Panc1 (cell line): ENCODE measurements at regions not wholly inside any gene's neighbourhood (a gene's known extent, or its start where the extent isn't known, plus 50 kb on each side); places are given as distances from the start of the nearest gene placed in this dataset.

Source experiments
- ATAC-seq: fragments of 200-7000 bp; cut with Tn5 transposase; 2 replicates; pipeline ENCODE4 v1.9.1; 2020; ENCODE audit warnings: mild to moderate bottlenecking, moderate library complexity
- BruUV-seq: library from RNA; stranded (reverse); fragments of 400-500 nt; replicated peaks from 2 replicates; lab custom pipeline; 2021; lab: Mats Ljungman, UMichigan
- CTCF ChIA-PET: fragments of 300-600 bp; sonication (Branson Sonifier 250); formaldehyde crosslinking; loops from one replicate; lab custom pipeline; 2022; ENCODE audit warnings: antibody characterized with exemption; lab: Charles Lee
- POLR2A ChIA-PET: fragments of 300-600 bp; sonication (Branson Sonifier 250); formaldehyde crosslinking; loops from one replicate; lab custom pipeline; 2022; ENCODE audit warnings: antibody characterized with exemption; lab: Charles Lee
- DNase-seq: peaks from one replicate; pipeline ENCODE4 v3.0.0-alpha.2; 2010; ENCODE audit warnings: low read depth, low spot score
- H3K27ac ChIP-seq: 2 replicates; pipeline ENCODE4 v1.5.1; 2011; ENCODE audit warnings: mild to moderate bottlenecking, low read length, inconsistent platforms
- H3K27me3 ChIP-seq: fragments of 200-500 bp; sonication (Bioruptor generic); 2 replicates; pipeline ENCODE4 v1.6.0; 2014; ENCODE audit warnings: low read length, inconsistent platforms; ENCODE audit not compliant: control insufficient read depth, insufficient read depth
- H3K36me3 ChIP-seq: fragments of 200-500 bp; sonication (Bioruptor generic); 2 replicates; pipeline ENCODE4 v1.5.1; 2014; ENCODE audit warnings: inconsistent platforms, mild to moderate bottlenecking, low read length, moderate library complexity; ENCODE audit not compliant: control insufficient read depth, insufficient read depth
- H3K4me1 ChIP-seq: 2 replicates; pipeline ENCODE4 v1.5.1; 2011; ENCODE audit warnings: inconsistent platforms, mild to moderate bottlenecking, low read length, moderate library complexity; ENCODE audit not compliant: control insufficient read depth, insufficient read depth
- H3K4me3 ChIP-seq, 2 experiments: 2 replicates each; pipeline ENCODE4 v1.5.1; 2011 to 2012; ENCODE audit warnings: low read depth in 2 of 2, low read length in 2 of 2, mild to moderate bottlenecking in 2 of 2, inconsistent platforms in 1 of 2, moderate library complexity in 1 of 2
- H3K9me3 ChIP-seq: fragments of 200-500 bp; sonication (Bioruptor generic); 2 replicates; pipeline ENCODE4 v1.5.1; 2014; ENCODE audit warnings: low read depth, mild to moderate bottlenecking, inconsistent platforms, low read length, moderate library complexity; ENCODE audit not compliant: control insufficient read depth, insufficient read depth
- POLR2AphosphoS5 ChIP-seq: IDR thresholded peaks from 2 replicates; pipeline ENCODE4 v1.6.1; 2012; ENCODE audit warnings: mild to moderate bottlenecking, low read depth, low read length, moderate library complexity
- SIN3A ChIP-seq: IDR thresholded peaks from 2 replicates; pipeline ENCODE4 v1.6.1; 2012; ENCODE audit warnings: low read depth, mild to moderate bottlenecking, low read length, moderate library complexity, borderline replicate concordance; ENCODE audit not compliant: insufficient read depth
- TCF7L2 ChIP-seq: IDR thresholded peaks from 2 replicates; pipeline ENCODE4 v1.6.1; 2011; ENCODE audit warnings: mild to moderate bottlenecking, low read depth, low read length, inconsistent platforms
- in situ Hi-C: cut with HindIII; loops from 2 replicates; pipeline ENCODE4 v1.10.0; 2016; ENCODE audit warnings: low sequenced_read_pairs, low pct_unique_long_range_greater_than_20kb
- intact Hi-C: fragments of 100-400 bp; cut with micrococcal nuclease; formaldehyde crosslinking; loops from one replicate; pipeline ENCODE4 v1.10.0; 2022; ENCODE audit not compliant: unreplicated experiment
- TF ChIP-seq, protein P1 (sequence below): fragments of 450-650 bp; IDR thresholded peaks from 2 replicates; pipeline ENCODE4 v1.5.1; 2017; ENCODE audit warnings: mild to moderate bottlenecking
- TF ChIP-seq, protein P2 (sequence below), 2 experiments: IDR thresholded peaks; 2 replicates each; pipeline ENCODE4 v1.6.1; 2011 to 2012; ENCODE audit warnings: low read depth in 2 of 2, control low read depth in 1 of 2, low read length in 1 of 2, mild to moderate bottlenecking in 1 of 2, moderate library complexity in 1 of 2; ENCODE audit not compliant: insufficient read depth in 1 of 2

DNA sequence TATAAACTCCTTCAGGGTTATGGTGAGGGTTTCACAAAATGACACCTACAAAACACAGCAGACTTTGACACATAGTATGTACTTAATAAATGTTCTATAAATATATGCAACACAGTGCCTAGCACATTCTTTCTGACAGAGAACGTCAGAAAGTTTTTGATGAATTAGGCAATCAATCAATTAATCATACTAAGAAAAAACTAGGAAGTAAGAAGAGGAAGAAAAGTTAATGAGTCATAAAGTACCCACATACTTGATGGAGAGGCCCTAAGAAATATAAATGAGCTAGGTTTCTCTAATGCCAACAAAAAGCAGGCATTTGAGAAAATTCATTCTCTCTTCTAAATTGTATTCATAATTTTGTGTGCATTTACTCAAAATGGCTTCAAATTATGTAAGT, 192.7 kb upstream of the VWC2 start:
- no peaks in the 10 kb centered on the region for H3K36me3 ChIP-seq
- no peaks in the 10 kb centered on the region for H3K27me3 ChIP-seq
- TF ChIP-seq, protein P1, sequence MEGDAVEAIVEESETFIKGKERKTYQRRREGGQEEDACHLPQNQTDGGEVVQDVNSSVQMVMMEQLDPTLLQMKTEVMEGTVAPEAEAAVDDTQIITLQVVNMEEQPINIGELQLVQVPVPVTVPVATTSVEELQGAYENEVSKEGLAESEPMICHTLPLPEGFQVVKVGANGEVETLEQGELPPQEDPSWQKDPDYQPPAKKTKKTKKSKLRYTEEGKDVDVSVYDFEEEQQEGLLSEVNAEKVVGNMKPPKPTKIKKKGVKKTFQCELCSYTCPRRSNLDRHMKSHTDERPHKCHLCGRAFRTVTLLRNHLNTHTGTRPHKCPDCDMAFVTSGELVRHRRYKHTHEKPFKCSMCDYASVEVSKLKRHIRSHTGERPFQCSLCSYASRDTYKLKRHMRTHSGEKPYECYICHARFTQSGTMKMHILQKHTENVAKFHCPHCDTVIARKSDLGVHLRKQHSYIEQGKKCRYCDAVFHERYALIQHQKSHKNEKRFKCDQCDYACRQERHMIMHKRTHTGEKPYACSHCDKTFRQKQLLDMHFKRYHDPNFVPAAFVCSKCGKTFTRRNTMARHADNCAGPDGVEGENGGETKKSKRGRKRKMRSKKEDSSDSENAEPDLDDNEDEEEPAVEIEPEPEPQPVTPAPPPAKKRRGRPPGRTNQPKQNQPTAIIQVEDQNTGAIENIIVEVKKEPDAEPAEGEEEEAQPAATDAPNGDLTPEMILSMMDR = no peak
- TF ChIP-seq SIN3A (no peak), POLR2AphosphoS5 (no peak), TCF7L2 (no peak)
- TF ChIP-seq, protein P2, sequence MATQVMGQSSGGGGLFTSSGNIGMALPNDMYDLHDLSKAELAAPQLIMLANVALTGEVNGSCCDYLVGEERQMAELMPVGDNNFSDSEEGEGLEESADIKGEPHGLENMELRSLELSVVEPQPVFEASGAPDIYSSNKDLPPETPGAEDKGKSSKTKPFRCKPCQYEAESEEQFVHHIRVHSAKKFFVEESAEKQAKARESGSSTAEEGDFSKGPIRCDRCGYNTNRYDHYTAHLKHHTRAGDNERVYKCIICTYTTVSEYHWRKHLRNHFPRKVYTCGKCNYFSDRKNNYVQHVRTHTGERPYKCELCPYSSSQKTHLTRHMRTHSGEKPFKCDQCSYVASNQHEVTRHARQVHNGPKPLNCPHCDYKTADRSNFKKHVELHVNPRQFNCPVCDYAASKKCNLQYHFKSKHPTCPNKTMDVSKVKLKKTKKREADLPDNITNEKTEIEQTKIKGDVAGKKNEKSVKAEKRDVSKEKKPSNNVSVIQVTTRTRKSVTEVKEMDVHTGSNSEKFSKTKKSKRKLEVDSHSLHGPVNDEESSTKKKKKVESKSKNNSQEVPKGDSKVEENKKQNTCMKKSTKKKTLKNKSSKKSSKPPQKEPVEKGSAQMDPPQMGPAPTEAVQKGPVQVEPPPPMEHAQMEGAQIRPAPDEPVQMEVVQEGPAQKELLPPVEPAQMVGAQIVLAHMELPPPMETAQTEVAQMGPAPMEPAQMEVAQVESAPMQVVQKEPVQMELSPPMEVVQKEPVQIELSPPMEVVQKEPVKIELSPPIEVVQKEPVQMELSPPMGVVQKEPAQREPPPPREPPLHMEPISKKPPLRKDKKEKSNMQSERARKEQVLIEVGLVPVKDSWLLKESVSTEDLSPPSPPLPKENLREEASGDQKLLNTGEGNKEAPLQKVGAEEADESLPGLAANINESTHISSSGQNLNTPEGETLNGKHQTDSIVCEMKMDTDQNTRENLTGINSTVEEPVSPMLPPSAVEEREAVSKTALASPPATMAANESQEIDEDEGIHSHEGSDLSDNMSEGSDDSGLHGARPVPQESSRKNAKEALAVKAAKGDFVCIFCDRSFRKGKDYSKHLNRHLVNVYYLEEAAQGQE (IDR thresholded peaks at IDR 0.05; ENCODE audit: insufficient read depth in 1 of 2, low read depth in 2 of 2, low read length in 1 of 2) = no peak
- DNase-seq (no peak), ATAC-seq (no peak)
- no TSS peak for BruUV-seq
- ChIA-PET CTCF (no interaction called here), POLR2A (no interaction called here)
- in situ Hi-C loops (no loop called here), intact Hi-C loops (no loop called here)
- H3K9me3 ChIP-seq = no peaks in the 10 kb centered on the region
- H3K27ac ChIP-seq = no peak overlapping the region
- H3K4me3 ChIP-seq = no peak overlapping the region
- H3K4me1 ChIP-seq = no peaks in the 10 kb centered on the region

DNA sequence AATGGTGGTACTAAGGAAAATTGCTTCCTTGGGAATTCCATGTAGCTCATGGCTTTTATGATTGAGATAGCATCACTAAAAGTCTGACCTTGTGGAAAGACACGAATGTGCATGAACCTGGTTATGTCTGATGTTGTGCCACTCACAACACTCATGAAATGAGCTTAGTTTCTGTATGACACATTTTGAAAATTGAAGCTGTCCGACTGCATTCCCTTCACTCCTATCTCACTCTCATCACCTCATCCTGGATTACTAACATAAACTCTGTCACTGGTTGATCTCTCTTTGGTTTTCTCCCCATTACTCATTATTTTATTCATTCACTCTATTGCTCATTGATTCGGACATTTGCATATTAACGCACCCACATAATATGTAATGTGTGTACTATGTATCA, 190.0 kb upstream of the VWC2 start:
- Histone ChIP-seq H3K36me3 (no peaks in the 10 kb centered on the region), H3K4me3 (no peak overlapping the region), H3K27ac (no peak overlapping the region), H3K4me1 (no peaks in the 10 kb centered on the region), H3K9me3 (no peaks in the 10 kb centered on the region), H3K27me3 (no peaks in the 10 kb centered on the region)
- TF ChIP-seq, protein P2 (IDR thresholded peaks at IDR 0.05; ENCODE audit: insufficient read depth in 1 of 2, low read depth in 2 of 2, low read length in 1 of 2) = no peak
- no peak for TF ChIP-seq SIN3A
- no peak for TF ChIP-seq TCF7L2
- no peak for TF ChIP-seq POLR2AphosphoS5
- TF ChIP-seq, protein P1 = no peak
- ChIA-PET POLR2A (no interaction called here), CTCF (no interaction called here)
- in situ Hi-C loops = no loop called here
- BruUV-seq = no TSS peak
- intact Hi-C loops = no loop called here
- DNase-seq = no peak
- ATAC-seq = no peak
